NT2/D1 (cell line): ENCODE measurements at regions not wholly inside any gene's neighbourhood (a gene's known extent, or its start where the extent isn't known, plus 50 kb on each side); places are given as distances from the start of the nearest gene placed in this dataset.

ENCODE experiments used
- SUZ12 ChIP-seq: IDR thresholded peaks from 2 replicates; pipeline ENCODE4 v1.6.1; 2011; ENCODE audit not compliant: insufficient read length, insufficient read depth; ENCODE audit errors: extremely low read depth
- YY1 ChIP-seq: IDR thresholded peaks from 2 replicates; pipeline ENCODE4 v1.6.1; 2011; ENCODE audit not compliant: insufficient read length, insufficient read depth
- ZNF274 ChIP-seq: IDR thresholded peaks from 2 replicates; pipeline ENCODE4 v1.6.1; 2011; ENCODE audit warnings: mild to moderate bottlenecking, low read depth, low read length

DNA sequence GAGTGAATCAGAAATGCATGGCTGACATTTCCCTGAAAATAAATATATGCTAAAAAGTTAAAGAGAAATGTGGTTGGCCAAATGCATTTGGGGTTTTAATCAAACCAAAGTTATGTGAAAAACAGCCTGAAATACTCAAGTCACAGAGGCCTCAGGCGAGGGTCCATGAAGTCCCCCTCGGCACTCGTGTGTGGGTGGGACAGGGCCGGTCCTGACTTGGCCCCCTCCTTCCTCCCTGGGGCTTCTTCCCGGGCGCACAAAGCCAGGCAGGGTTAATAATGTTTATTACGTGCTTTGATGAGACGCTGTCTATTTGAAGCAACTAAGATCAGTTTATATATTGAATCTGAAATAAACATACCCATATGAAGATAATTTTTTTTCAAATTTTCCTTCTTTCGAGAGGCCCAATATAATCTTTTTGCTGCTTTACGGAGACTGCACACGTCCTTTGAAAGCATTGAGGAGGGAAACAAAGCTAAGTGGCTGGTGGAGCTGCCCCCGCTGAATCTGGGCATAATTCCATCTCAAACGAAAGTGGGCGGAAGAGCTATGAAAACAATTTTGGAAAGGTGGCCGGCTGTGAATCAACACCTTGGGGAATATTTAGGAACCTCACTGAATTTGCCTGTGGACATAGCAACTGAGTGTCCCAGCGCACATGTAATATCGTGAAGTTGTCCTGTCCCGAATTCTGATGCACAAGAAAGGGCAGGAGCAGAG is 55.8 kb upstream of the SMOC2 start:
- TF ChIP-seq YY1, result no peak
- TF ChIP-seq ZNF274, result no peak
- TF ChIP-seq SUZ12, result no peak
